ENCODE measurements at regions not wholly inside any gene's neighbourhood (a gene's known extent, or its start where the extent isn't known, plus 50 kb on each side); places are given as distances from the start of the nearest gene placed in this dataset.

GRCh38 chr3:166257715-166258114 lies 420.5 kb upstream of the BCHE start:
- TF ChIP-seq CHD2 (IDR thresholded peaks at IDR 0.05; ENCODE audit: low read length, partially characterized antibody) (no peak), CTCF (IDR thresholded peaks at IDR 0.05) (no peak), REST (IDR thresholded peaks at IDR 0.05; ENCODE audit: low read depth, low read length) (no peak), RAD21 (IDR thresholded peaks at IDR 0.05; ENCODE audit: low read length) (no peak), ELF1 (IDR thresholded peaks at IDR 0.05) (no peak), GATA2 (CRISPR knock-in tag; IDR thresholded peaks at IDR 0.05) (no peak), GABPA (IDR thresholded peaks at IDR 0.05; ENCODE audit: low read depth) (no peak), NFIC (IDR thresholded peaks at IDR 0.05; ENCODE audit: borderline replicate concordance) (no peak)
